ENCODE measurements at regions not wholly inside any gene's neighbourhood (a gene's known extent, or its start where the extent isn't known, plus 50 kb on each side); places are given as distances from the start of the nearest gene placed in this dataset.

GRCh38 chr6:132072831-132073230 lies 121.7 kb upstream of the CCN2 start:
- H3K9me3 Mint-ChIP-seq: no peaks in the 10 kb centered on the region
- no peak for DNase-seq (ENCODE audit: low spot score in 2 of 2, unreplicated experiment in 2 of 2)
- no peak overlapping the region for H3K4me3 Mint-ChIP-seq
- H3K27ac Mint-ChIP-seq: no peak overlapping the region
- H3K4me1 Mint-ChIP-seq: no peaks in the 10 kb centered on the region
- H3K36me3 Mint-ChIP-seq: no peaks in the 10 kb centered on the region
- H3K27me3 Mint-ChIP-seq (ENCODE audit: low read depth): no peaks in the 10 kb centered on the region
- no peak for TF ChIP-seq CTCF (IDR thresholded peaks at IDR 0.05; ENCODE audit: unreplicated experiment)

GRCh38 chr6:132072271-132072670 lies 121.1 kb upstream of the CCN2 start:
- no peak for DNase-seq (ENCODE audit: low spot score in 2 of 2, unreplicated experiment in 2 of 2)
- Mint-ChIP-seq H3K27ac (no peak overlapping the region), H3K4me1 (no peaks in the 10 kb centered on the region), H3K27me3 (ENCODE audit: low read depth) (no peaks in the 10 kb centered on the region), H3K36me3 (no peaks in the 10 kb centered on the region), H3K4me3 (no peak overlapping the region), H3K9me3 (no peaks in the 10 kb centered on the region)
- no peak for TF ChIP-seq CTCF (IDR thresholded peaks at IDR 0.05; ENCODE audit: unreplicated experiment)

GRCh38 chr6:132070356-132070755 lies 119.2 kb upstream of the CCN2 start:
- Mint-ChIP-seq H3K4me3 (no peak overlapping the region), H3K27me3 (ENCODE audit: low read depth) (no peaks in the 10 kb centered on the region), H3K27ac (no peak overlapping the region), H3K9me3 (peaks cover 9% of the 10 kb centered on the region), H3K4me1 (no peaks in the 10 kb centered on the region), H3K36me3 (peaks cover 3% of the 10 kb centered on the region)
- DNase-seq (ENCODE audit: low spot score in 2 of 2, unreplicated experiment in 2 of 2): no peak
- no peak for TF ChIP-seq CTCF (IDR thresholded peaks at IDR 0.05; ENCODE audit: unreplicated experiment)

- H3K27me3 Mint-ChIP-seq (ENCODE audit: low read depth): no peaks in the 10 kb centered on the region
- peaks cover 3% of the 10 kb centered on the region for H3K36me3 Mint-ChIP-seq
- DNase-seq (ENCODE audit: low spot score in 2 of 2, unreplicated experiment in 2 of 2): no peak
- no peaks in the 10 kb centered on the region for H3K4me1 Mint-ChIP-seq
- peaks cover 9% of the 10 kb centered on the region for H3K9me3 Mint-ChIP-seq
- no peak for TF ChIP-seq CTCF (IDR thresholded peaks at IDR 0.05; ENCODE audit: unreplicated experiment)
- H3K4me3 Mint-ChIP-seq: no peak overlapping the region
- H3K27ac Mint-ChIP-seq: no peak overlapping the region
These were observed 117.6 kb upstream of the CCN2 start for GRCh38 chr6:132068766-132069165.

- peaks cover 3% of the 10 kb centered on the region for H3K36me3 Mint-ChIP-seq
- no peak for TF ChIP-seq CTCF (IDR thresholded peaks at IDR 0.05; ENCODE audit: unreplicated experiment)
- no peak for DNase-seq (ENCODE audit: low spot score in 2 of 2, unreplicated experiment in 2 of 2)
These were observed 116.1 kb upstream of the CCN2 start for GRCh38 chr6:132067286-132067685.

GRCh38 chr6:132065556-132065955 lies 114.4 kb upstream of the CCN2 start:
- DNase-seq (ENCODE audit: low spot score in 2 of 2, unreplicated experiment in 2 of 2): no peak
- peaks cover 9% of the 10 kb centered on the region for H3K4me1 Mint-ChIP-seq
- peaks cover 3% of the 10 kb centered on the region for H3K36me3 Mint-ChIP-seq
- H3K27me3 Mint-ChIP-seq (ENCODE audit: low read depth): no peaks in the 10 kb centered on the region
- peaks cover 9% of the 10 kb centered on the region for H3K9me3 Mint-ChIP-seq
- no peak overlapping the region for H3K27ac Mint-ChIP-seq
- H3K4me3 Mint-ChIP-seq: no peak overlapping the region
- no peak for TF ChIP-seq CTCF (IDR thresholded peaks at IDR 0.05; ENCODE audit: unreplicated experiment)

More at GRCh38 chr6:132067286-132067685, 116.1 kb upstream of the CCN2 start:
- H3K27ac Mint-ChIP-seq: no peak overlapping the region
- peaks cover 3% of the 10 kb centered on the region for H3K4me1 Mint-ChIP-seq
- H3K9me3 Mint-ChIP-seq: peaks cover 9% of the 10 kb centered on the region
- H3K27me3 Mint-ChIP-seq (ENCODE audit: low read depth): no peaks in the 10 kb centered on the region
- H3K4me3 Mint-ChIP-seq: no peak overlapping the region
